GM23338 (cell line): ENCODE measurements at regions not wholly inside any gene's neighbourhood (a gene's known extent, or its start where the extent isn't known, plus 50 kb on each side); places are given as distances from the start of the nearest gene placed in this dataset.
A peak's percentile ranks its signal among the peaks of the same experiment; 100 is the strongest.

Experiments
- ATAC-seq: fragments of 200-7000 bp; cut with Tn5 transposase; 3 replicates; pipeline ENCODE4 v1.9.1; 2020
- DNase-seq: peaks from one replicate; pipeline ENCODE4 v3.0.0-alpha.2; 2015; ENCODE audit warnings: low spot score
- H2AFZ ChIP-seq: fragments of 200-600 bp; sonication (generic); 2 replicates; pipeline ENCODE4 v1.8.0; 2016; ENCODE audit warnings: antibody characterized with exemption, mild to moderate bottlenecking, moderate library complexity
- H3F3A ChIP-seq: fragments of 200-600 bp; sonication (generic); replicated peaks from 2 replicates; pipeline ENCODE4 v1.8.0; 2017; ENCODE audit warnings: antibody characterized with exemption, mixed run types, low read depth
- H3K27ac ChIP-seq: fragments of 200-600 bp; sonication (generic); 2 replicates; pipeline ENCODE4 v1.6.1; 2016; ENCODE audit warnings: low read depth
- H3K27me3 ChIP-seq: fragments of 200-600 bp; sonication (generic); 2 replicates; pipeline ENCODE4 v1.8.0; 2016; ENCODE audit warnings: mild to moderate bottlenecking, mixed run types, moderate library complexity; ENCODE audit not compliant: insufficient read depth
- H3K36me3 ChIP-seq: fragments of 200-600 bp; sonication (generic); 2 replicates; pipeline ENCODE4 v1.8.0; 2016; ENCODE audit warnings: mild to moderate bottlenecking; ENCODE audit not compliant: insufficient read depth
- H3K4me1 ChIP-seq: fragments of 200-600 bp; sonication (generic); 2 replicates; pipeline ENCODE4 v1.8.0; 2016; ENCODE audit warnings: mild to moderate bottlenecking, moderate library complexity; ENCODE audit not compliant: insufficient read depth
- H3K4me2 ChIP-seq: fragments of 200-600 bp; sonication (generic); 2 replicates; pipeline ENCODE4 v1.7.1; 2017; ENCODE audit warnings: mixed run types
- H3K4me3 ChIP-seq: fragments of 200-600 bp; sonication (generic); 2 replicates; pipeline ENCODE4 v1.6.1; 2016; ENCODE audit warnings: mixed run types
- H3K79me2 ChIP-seq: fragments of 200-600 bp; sonication (generic); replicated peaks from 2 replicates; pipeline ENCODE4 v1.8.0; 2017; ENCODE audit warnings: mild to moderate bottlenecking; ENCODE audit not compliant: insufficient read depth
- H3K9me2 ChIP-seq: fragments of 200-600 bp; sonication (generic); 2 replicates; pipeline ENCODE4 v1.8.0; 2017; ENCODE audit not compliant: insufficient read depth
- H4K20me1 ChIP-seq: fragments of 200-600 bp; sonication (generic); replicated peaks from 2 replicates; pipeline ENCODE4 v1.8.0; 2017; ENCODE audit warnings: mild to moderate bottlenecking; ENCODE audit not compliant: insufficient read depth
- H3K27ac Mint-ChIP-seq: 2 replicates; pipeline ENCODE4 v1.8.0; 2020; ENCODE audit warnings: inconsistent platforms, mild to moderate bottlenecking, moderate library complexity, mixed read lengths
- H3K27me3 Mint-ChIP-seq: 3 replicates; pipeline ENCODE4 v1.8.0; 2022; ENCODE audit warnings: low read depth, mild to moderate bottlenecking, moderate library complexity, mixed read lengths, inconsistent platforms; ENCODE audit not compliant: insufficient read depth, poor library complexity
- H3K36me3 Mint-ChIP-seq: 3 replicates; pipeline ENCODE4 v1.8.0; 2021; ENCODE audit warnings: low read depth, mild to moderate bottlenecking, inconsistent platforms, moderate library complexity, mixed read lengths
- H3K4me1 Mint-ChIP-seq: 3 replicates; pipeline ENCODE4 v1.8.0; 2020; ENCODE audit warnings: mild to moderate bottlenecking, inconsistent platforms, mixed read lengths
- H3K4me3 Mint-ChIP-seq: 3 replicates; pipeline ENCODE4 v1.8.0; 2021; ENCODE audit warnings: moderate library complexity, mild to moderate bottlenecking, inconsistent platforms, mixed read lengths
- H3K9me3 Mint-ChIP-seq: 3 replicates; pipeline ENCODE4 v1.8.0; 2020; ENCODE audit warnings: moderate library complexity, mild to moderate bottlenecking, inconsistent platforms, mixed read lengths
- CREB1 ChIP-seq: fragments of 250-450 bp; sonication (Bioruptor Pico); IDR thresholded peaks from 2 replicates; pipeline ENCODE4 v1.5.0; 2020; ENCODE audit warnings: low read depth, mild to moderate bottlenecking, moderate library complexity
- EZH2 ChIP-seq: fragments of 200-600 bp; sonication (generic); IDR thresholded peaks from one replicate; pipeline ENCODE4 v1.8.0; 2017; ENCODE audit warnings: antibody characterized with exemption, mild to moderate bottlenecking, low read depth; ENCODE audit not compliant: unreplicated experiment
- EZH2phosphoT487 ChIP-seq: fragments of 200-600 bp; sonication (generic); IDR thresholded peaks from one replicate; pipeline ENCODE4 v1.8.1; 2018; ENCODE audit warnings: antibody characterized with exemption; ENCODE audit not compliant: unreplicated experiment
- JUNB ChIP-seq: IDR thresholded peaks from one replicate; pipeline ENCODE4 v1.6.1; 2016; ENCODE audit warnings: antibody characterized with exemption; ENCODE audit not compliant: unreplicated experiment
- NANOG ChIP-seq: IDR thresholded peaks from 2 replicates; pipeline ENCODE4 v1.6.1; 2016; ENCODE audit warnings: antibody characterized with exemption, borderline replicate concordance
- POLR2AphosphoS5 ChIP-seq: IDR thresholded peaks from 2 replicates; pipeline ENCODE4 v1.6.1; 2016; ENCODE audit warnings: antibody characterized with exemption, low read depth
- STAT1 ChIP-seq: IDR thresholded peaks from one replicate; pipeline ENCODE4 v1.6.1; 2016; ENCODE audit warnings: antibody characterized with exemption; ENCODE audit not compliant: unreplicated experiment
- ZNF331 ChIP-seq: fragments of 250-450 bp; sonication (Bioruptor Pico); IDR thresholded peaks from 2 replicates; pipeline ENCODE4 v1.5.0; 2020; ENCODE audit warnings: low read depth, mild to moderate bottlenecking, moderate library complexity
- TF ChIP-seq, protein P1 (sequence below), 2 experiments: fragments of 200-600 bp in 1 of 2; sonication (generic) in 1 of 2; conservative IDR thresholded peaks; 2 replicates each; pipeline versions ENCODE4 v1.5.1 to v1.6.1; 2016 to 2017; ENCODE audit warnings: antibody characterized with exemption in 2 of 2, low read depth in 2 of 2, mild to moderate bottlenecking in 2 of 2, moderate library complexity in 1 of 2
- TF ChIP-seq, protein P2 (sequence below): IDR thresholded peaks from 2 replicates; pipeline ENCODE4 v1.6.1; 2016; ENCODE audit warnings: antibody characterized with exemption
- TF ChIP-seq, protein P3 (sequence below): IDR thresholded peaks from one replicate; pipeline ENCODE4 v1.6.1; 2018; ENCODE audit warnings: antibody characterized with exemption; ENCODE audit not compliant: unreplicated experiment

DNA sequence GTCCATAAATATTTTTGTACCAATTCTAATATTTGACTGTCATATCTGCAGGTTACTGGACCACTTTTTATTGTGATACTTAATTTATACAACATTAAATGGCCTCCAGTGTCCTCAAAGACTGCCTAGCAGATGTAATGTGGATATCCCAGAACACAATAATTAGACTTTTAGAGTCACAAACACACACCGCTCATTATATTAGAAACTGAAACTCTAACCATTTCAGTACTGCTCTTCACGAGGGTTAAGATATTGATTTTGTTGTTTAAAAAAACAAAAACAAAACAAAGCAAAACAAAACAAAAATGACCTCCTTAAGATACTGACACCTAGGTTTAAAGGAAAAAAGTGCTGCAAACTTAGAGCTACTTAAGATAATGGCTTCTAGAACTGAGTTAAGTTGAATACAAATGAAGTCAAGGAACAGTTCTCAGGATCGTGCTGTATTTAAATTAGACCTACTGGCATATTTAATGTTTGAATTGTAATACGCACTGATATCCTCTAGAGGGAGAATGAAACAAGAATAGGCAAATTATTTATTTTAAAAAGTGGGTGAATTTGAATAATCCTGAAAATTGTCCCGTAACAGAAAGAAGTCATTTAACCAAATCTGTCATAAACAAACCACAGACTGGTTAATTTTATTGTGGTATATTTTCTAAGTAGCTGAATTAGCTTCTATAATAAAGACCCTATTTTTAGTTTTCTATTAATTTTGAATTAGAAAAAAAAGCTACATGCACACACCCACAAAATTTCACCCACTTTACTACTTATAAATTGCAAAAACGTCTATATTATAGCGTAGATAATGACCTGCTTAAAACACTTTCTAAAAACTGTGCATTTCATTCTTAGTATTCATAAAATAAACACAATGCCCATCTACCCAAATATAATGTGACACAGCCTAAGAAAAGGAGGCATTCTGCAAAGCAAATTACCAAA, 395.2 kb upstream of the DCN start:
- Histone ChIP-seq H3K27ac (no peak overlapping the region), H3K36me3 (no peaks in the 10 kb centered on the region), H4K20me1 (no peaks in the 10 kb centered on the region), H2AFZ (no peak overlapping the region), H3K27me3 (no peaks in the 10 kb centered on the region), H3K79me2 (no peaks in the 10 kb centered on the region), H3K4me3 (no peak overlapping the region), H3K4me2 (no peak overlapping the region), H3K9me2 (no peaks in the 10 kb centered on the region), H3F3A (no peaks in the 10 kb centered on the region), H3K4me1 (peaks cover 7% of the 10 kb centered on the region)
- DNase-seq (peak; percentile 51), ATAC-seq (no peak)
- H3K9me3 Mint-ChIP-seq: no peaks in the 10 kb centered on the region
- H3K27me3 Mint-ChIP-seq: no peaks in the 10 kb centered on the region
- peak overlapping the region; percentile 67; the same call in 1 of the 2 replicates for H3K27ac Mint-ChIP-seq
- H3K36me3 Mint-ChIP-seq: no peaks in the 10 kb centered on the region
- TF ChIP-seq, protein P1, sequence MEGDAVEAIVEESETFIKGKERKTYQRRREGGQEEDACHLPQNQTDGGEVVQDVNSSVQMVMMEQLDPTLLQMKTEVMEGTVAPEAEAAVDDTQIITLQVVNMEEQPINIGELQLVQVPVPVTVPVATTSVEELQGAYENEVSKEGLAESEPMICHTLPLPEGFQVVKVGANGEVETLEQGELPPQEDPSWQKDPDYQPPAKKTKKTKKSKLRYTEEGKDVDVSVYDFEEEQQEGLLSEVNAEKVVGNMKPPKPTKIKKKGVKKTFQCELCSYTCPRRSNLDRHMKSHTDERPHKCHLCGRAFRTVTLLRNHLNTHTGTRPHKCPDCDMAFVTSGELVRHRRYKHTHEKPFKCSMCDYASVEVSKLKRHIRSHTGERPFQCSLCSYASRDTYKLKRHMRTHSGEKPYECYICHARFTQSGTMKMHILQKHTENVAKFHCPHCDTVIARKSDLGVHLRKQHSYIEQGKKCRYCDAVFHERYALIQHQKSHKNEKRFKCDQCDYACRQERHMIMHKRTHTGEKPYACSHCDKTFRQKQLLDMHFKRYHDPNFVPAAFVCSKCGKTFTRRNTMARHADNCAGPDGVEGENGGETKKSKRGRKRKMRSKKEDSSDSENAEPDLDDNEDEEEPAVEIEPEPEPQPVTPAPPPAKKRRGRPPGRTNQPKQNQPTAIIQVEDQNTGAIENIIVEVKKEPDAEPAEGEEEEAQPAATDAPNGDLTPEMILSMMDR (conservative IDR thresholded peaks at IDR 0.05; ENCODE audit: low read depth in 2 of 2): peak in 1 of 2 experiments; percentile 61; a peak in 3 of 4 replicates
- TF ChIP-seq STAT1: no peak
- H3K4me3 Mint-ChIP-seq: no peak overlapping the region
- H3K4me1 Mint-ChIP-seq: peaks cover 11% of the 10 kb centered on the region; the same call in 2 of the 3 replicates

DNA sequence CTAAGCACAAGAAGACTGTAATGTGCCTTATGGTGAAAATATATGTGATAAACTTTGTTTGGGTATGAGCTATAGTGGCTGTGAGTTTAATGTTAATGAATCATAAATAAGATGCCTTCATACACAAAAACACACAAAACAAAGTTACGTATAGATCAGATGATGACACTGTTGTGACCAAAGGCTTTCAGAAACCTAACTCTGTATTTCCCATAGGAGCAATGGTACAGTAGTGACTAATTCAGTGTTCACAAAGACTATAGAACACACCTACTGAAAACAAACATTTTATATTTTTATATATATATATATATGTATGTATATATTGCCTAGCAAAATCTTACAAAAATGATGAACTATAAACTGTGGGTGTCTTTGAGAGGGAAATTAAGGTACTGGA, 393.8 kb upstream of the DCN start:
- H3K27me3 Mint-ChIP-seq: no peaks in the 10 kb centered on the region
- H3K9me2 ChIP-seq: no peaks in the 10 kb centered on the region
- H3K9me3 Mint-ChIP-seq: no peaks in the 10 kb centered on the region
- no peaks in the 10 kb centered on the region for H3K27me3 ChIP-seq
- ATAC-seq (no peak), DNase-seq (no peak)
- no peak overlapping the region for H3K4me2 ChIP-seq
- H4K20me1 ChIP-seq: no peaks in the 10 kb centered on the region
- no peak overlapping the region for H3K4me3 Mint-ChIP-seq
- TF ChIP-seq, protein P1 (conservative IDR thresholded peaks at IDR 0.05; ENCODE audit: low read depth in 2 of 2): no peak
- TF ChIP-seq POLR2AphosphoS5: no peak
- TF ChIP-seq EZH2phosphoT487: no peak
- TF ChIP-seq NANOG: no peak
- no peak for TF ChIP-seq STAT1
- TF ChIP-seq, protein P2, sequence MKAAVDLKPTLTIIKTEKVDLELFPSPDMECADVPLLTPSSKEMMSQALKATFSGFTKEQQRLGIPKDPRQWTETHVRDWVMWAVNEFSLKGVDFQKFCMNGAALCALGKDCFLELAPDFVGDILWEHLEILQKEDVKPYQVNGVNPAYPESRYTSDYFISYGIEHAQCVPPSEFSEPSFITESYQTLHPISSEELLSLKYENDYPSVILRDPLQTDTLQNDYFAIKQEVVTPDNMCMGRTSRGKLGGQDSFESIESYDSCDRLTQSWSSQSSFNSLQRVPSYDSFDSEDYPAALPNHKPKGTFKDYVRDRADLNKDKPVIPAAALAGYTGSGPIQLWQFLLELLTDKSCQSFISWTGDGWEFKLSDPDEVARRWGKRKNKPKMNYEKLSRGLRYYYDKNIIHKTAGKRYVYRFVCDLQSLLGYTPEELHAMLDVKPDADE: no peak
- no peak for TF ChIP-seq JUNB
- no peak for TF ChIP-seq CREB1 (CRISPR knock-in tag)
- no peak for TF ChIP-seq EZH2
- TF ChIP-seq, protein P3, sequence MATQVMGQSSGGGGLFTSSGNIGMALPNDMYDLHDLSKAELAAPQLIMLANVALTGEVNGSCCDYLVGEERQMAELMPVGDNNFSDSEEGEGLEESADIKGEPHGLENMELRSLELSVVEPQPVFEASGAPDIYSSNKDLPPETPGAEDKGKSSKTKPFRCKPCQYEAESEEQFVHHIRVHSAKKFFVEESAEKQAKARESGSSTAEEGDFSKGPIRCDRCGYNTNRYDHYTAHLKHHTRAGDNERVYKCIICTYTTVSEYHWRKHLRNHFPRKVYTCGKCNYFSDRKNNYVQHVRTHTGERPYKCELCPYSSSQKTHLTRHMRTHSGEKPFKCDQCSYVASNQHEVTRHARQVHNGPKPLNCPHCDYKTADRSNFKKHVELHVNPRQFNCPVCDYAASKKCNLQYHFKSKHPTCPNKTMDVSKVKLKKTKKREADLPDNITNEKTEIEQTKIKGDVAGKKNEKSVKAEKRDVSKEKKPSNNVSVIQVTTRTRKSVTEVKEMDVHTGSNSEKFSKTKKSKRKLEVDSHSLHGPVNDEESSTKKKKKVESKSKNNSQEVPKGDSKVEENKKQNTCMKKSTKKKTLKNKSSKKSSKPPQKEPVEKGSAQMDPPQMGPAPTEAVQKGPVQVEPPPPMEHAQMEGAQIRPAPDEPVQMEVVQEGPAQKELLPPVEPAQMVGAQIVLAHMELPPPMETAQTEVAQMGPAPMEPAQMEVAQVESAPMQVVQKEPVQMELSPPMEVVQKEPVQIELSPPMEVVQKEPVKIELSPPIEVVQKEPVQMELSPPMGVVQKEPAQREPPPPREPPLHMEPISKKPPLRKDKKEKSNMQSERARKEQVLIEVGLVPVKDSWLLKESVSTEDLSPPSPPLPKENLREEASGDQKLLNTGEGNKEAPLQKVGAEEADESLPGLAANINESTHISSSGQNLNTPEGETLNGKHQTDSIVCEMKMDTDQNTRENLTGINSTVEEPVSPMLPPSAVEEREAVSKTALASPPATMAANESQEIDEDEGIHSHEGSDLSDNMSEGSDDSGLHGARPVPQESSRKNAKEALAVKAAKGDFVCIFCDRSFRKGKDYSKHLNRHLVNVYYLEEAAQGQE: no peak
- TF ChIP-seq ZNF331 (CRISPR knock-in tag): no peak
- no peak overlapping the region for H3K4me3 ChIP-seq
- no peak overlapping the region for H3K27ac ChIP-seq
- H3K27ac Mint-ChIP-seq: no peak overlapping the region
- H3K36me3 ChIP-seq: no peaks in the 10 kb centered on the region
- H3F3A ChIP-seq: no peaks in the 10 kb centered on the region
- H3K79me2 ChIP-seq: no peaks in the 10 kb centered on the region
- H3K4me1 Mint-ChIP-seq: peaks cover 6% of the 10 kb centered on the region; the same call in 1 of the 3 replicates
- no peak overlapping the region for H2AFZ ChIP-seq
- H3K4me1 ChIP-seq: no peaks in the 10 kb centered on the region
- no peaks in the 10 kb centered on the region for H3K36me3 Mint-ChIP-seq
